Stimulated activated CD8-positive, alpha-beta memory T cell treated with anti-CD3 and anti-CD28 coated beads, Interleukin-15, amount 100 ng/mL, for 48 hours (primary cell): ENCODE measurements at regions not wholly inside any gene's neighbourhood (a gene's known extent, or its start where the extent isn't known, plus 50 kb on each side); places are given as distances from the start of the nearest gene placed in this dataset.

Source experiments
- DNase-seq, 2 donors: peaks; one replicate each; pipeline ENCODE4 v3.0.0-alpha.2; 2020; ENCODE audit warnings: low read depth in 2 of 2

- no peak for DNase-seq
Measured at GRCh38 chr3:72436863-72437592, 411.2 kb downstream of the SHQ1 start.

- no peak for DNase-seq
Measured at GRCh38 chr3:72434296-72434695, 413.9 kb downstream of the SHQ1 start.

GRCh38 chr3:72432246-72432645 is 416.0 kb downstream of the SHQ1 start:
- DNase-seq, result no peak

- no peak for DNase-seq
Measured at GRCh38 chr3:72429589-72430353, 418.5 kb downstream of the SHQ1 start.

GRCh38 chr3:72428803-72429202 is 419.4 kb downstream of the SHQ1 start:
- DNase-seq, result no peak

GRCh38 chr3:72427624-72428023 is 420.6 kb downstream of the SHQ1 start:
- no peak for DNase-seq

GRCh38 chr3:72426618-72427397 is 421.4 kb downstream of the SHQ1 start:
- no peak for DNase-seq

- DNase-seq, result no peak
Measured at GRCh38 chr3:72423643-72424042, 424.6 kb downstream of the SHQ1 start.

GRCh38 chr3:72421786-72422185 is 426.5 kb downstream of the SHQ1 start:
- DNase-seq, result no peak

- no peak for DNase-seq
Measured at GRCh38 chr3:72421126-72421525, 427.1 kb downstream of the SHQ1 start.

GRCh38 chr3:72418856-72419255 is 429.4 kb downstream of the SHQ1 start:
- no peak for DNase-seq

GRCh38 chr3:72418244-72418643 is 430.0 kb downstream of the SHQ1 start:
- DNase-seq, result no peak

GRCh38 chr3:72414481-72415016 is 433.7 kb downstream of the SHQ1 start:
- DNase-seq, result no peak

- DNase-seq, result no peak
Measured at GRCh38 chr3:72413228-72413627, 435.0 kb downstream of the SHQ1 start.

- no peak for DNase-seq
Measured at GRCh38 chr3:72412340-72412956, 435.8 kb downstream of the SHQ1 start.

- DNase-seq, result no peak
Measured at GRCh38 chr3:72411843-72412242, 436.4 kb downstream of the SHQ1 start.

- no peak for DNase-seq
Measured at GRCh38 chr3:72411126-72411525, 437.1 kb downstream of the SHQ1 start.

GRCh38 chr3:72408983-72409779 is 439.1 kb downstream of the SHQ1 start:
- no peak for DNase-seq

GRCh38 chr3:72407766-72408165 is 440.5 kb downstream of the SHQ1 start:
- DNase-seq, result no peak

GRCh38 chr3:72405943-72406566 is 442.2 kb downstream of the SHQ1 start:
- DNase-seq, result no peak
